ENCODE measurements at regions not wholly inside any gene's neighbourhood (a gene's known extent, or its start where the extent isn't known, plus 50 kb on each side); places are given as distances from the start of the nearest gene placed in this dataset.

DNA sequence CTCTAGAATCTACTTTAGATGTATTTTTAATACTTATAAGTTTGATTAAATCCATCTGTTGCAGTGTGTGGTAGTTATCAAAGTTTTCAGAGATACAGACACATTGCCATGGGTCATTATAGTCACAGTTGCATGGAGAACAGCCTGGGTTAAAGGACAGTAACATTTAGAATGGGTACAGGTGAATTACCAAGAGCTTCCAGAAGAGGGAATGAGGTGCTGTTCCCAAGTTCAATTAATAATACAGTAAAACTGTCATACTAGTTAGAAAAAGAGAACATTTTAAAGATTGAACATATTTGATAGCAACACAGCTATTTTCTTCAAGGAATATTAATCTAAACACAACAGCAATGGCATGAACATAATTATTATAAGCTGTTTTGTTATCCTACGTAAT lies 322.6 kb upstream of the SLC10A2 start:
- TF ChIP-seq POLR2A (IDR thresholded peaks at IDR 0.05; ENCODE audit: low read depth, low read length) (no peak), RAD21 (IDR thresholded peaks at IDR 0.05; ENCODE audit: low read length) (no peak), MXI1 (IDR thresholded peaks at IDR 0.05; ENCODE audit: borderline replicate concordance, low read depth, low read length) (no peak), RCOR1 (IDR thresholded peaks at IDR 0.05; ENCODE audit: insufficient replicate concordance, low read length) (no peak), MAZ (IDR thresholded peaks at IDR 0.05; ENCODE audit: borderline replicate concordance, low read depth, low read length) (no peak), CEBPB (IDR thresholded peaks at IDR 0.05; ENCODE audit: low read depth, low read length) (no peak), NFE2L2 (IDR thresholded peaks at IDR 0.05; ENCODE audit: low read depth, low read length) (no peak), BHLHE40 (IDR thresholded peaks at IDR 0.05; ENCODE audit: low read depth, low read length) (no peak)
- TF ChIP-seq, protein P1, sequence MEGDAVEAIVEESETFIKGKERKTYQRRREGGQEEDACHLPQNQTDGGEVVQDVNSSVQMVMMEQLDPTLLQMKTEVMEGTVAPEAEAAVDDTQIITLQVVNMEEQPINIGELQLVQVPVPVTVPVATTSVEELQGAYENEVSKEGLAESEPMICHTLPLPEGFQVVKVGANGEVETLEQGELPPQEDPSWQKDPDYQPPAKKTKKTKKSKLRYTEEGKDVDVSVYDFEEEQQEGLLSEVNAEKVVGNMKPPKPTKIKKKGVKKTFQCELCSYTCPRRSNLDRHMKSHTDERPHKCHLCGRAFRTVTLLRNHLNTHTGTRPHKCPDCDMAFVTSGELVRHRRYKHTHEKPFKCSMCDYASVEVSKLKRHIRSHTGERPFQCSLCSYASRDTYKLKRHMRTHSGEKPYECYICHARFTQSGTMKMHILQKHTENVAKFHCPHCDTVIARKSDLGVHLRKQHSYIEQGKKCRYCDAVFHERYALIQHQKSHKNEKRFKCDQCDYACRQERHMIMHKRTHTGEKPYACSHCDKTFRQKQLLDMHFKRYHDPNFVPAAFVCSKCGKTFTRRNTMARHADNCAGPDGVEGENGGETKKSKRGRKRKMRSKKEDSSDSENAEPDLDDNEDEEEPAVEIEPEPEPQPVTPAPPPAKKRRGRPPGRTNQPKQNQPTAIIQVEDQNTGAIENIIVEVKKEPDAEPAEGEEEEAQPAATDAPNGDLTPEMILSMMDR (conservative IDR thresholded peaks at IDR 0.05; ENCODE audit: low read depth, low read length): no peak
- TF ChIP-seq, protein P2, sequence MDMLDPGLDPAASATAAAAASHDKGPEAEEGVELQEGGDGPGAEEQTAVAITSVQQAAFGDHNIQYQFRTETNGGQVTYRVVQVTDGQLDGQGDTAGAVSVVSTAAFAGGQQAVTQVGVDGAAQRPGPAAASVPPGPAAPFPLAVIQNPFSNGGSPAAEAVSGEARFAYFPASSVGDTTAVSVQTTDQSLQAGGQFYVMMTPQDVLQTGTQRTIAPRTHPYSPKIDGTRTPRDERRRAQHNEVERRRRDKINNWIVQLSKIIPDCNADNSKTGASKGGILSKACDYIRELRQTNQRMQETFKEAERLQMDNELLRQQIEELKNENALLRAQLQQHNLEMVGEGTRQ (IDR thresholded peaks at IDR 0.05; ENCODE audit: low read depth, low read length): no peak

All from IMR-90 (cell line).